Upper lobe of left lung (tissue), 6 donors: ENCODE measurements at regions not wholly inside any gene's neighbourhood (a gene's known extent, or its start where the extent isn't known, plus 50 kb on each side); places are given as distances from the start of the nearest gene placed in this dataset.

Experiments used
- ATAC-seq, 2 donors: fragments of 200-7000 bp; cut with Tn5 transposase; one replicate each; pipeline ENCODE4 v1.9.1; 2022; ENCODE audit warnings: mild to moderate bottlenecking in 2 of 2, moderate library complexity in 2 of 2; ENCODE audit not compliant: low FRiP score in 2 of 2
- DNase-seq, 2 donors: peaks; one replicate each; pipeline ENCODE4 v3.0.0-alpha.2; 2019 to 2020
- H3K27ac ChIP-seq, 4 donors: fragments of 200-600 bp; sonication (generic); one replicate each; pipeline ENCODE4 v1.5.1; 2016 to 2019
- H3K27me3 ChIP-seq, 4 donors: fragments of 200-600 bp; sonication (generic); one replicate each; pipeline ENCODE4 v1.5.1; 2017 to 2019
- H3K36me3 ChIP-seq, 4 donors: fragments of 200-600 bp; sonication (generic); one replicate each; pipeline ENCODE4 v1.5.1; 2016 to 2019
- H3K4me1 ChIP-seq, 4 donors: fragments of 200-600 bp; sonication (generic); one replicate each; pipeline ENCODE4 v1.5.1; 2018 to 2019
- H3K4me3 ChIP-seq, 4 donors: fragments of 200-600 bp; sonication (generic); one replicate each; pipeline ENCODE4 v1.5.1; 2017 to 2019; ENCODE audit warnings: mild to moderate bottlenecking in 2 of 4, moderate library complexity in 1 of 4
- H3K9me3 ChIP-seq, 4 donors: fragments of 200-600 bp; sonication (generic); one replicate each; pipeline ENCODE4 v1.5.1; 2018 to 2019
- EP300 ChIP-seq, 4 donors: sonication (generic); formaldehyde crosslinking; IDR thresholded peaks; one replicate each; pipeline ENCODE4 v1.5.1; 2017; ENCODE audit warnings: antibody characterized with exemption in 4 of 4, control low read depth in 2 of 4
- POLR2A ChIP-seq, 4 donors: fragments of 450-650 bp; IDR thresholded peaks; one replicate each; pipeline ENCODE4 v1.5.1; 2016 to 2017; ENCODE audit warnings: antibody characterized with exemption in 4 of 4, mild to moderate bottlenecking in 2 of 4
- POLR2AphosphoS5 ChIP-seq, 2 donors: sonication (generic); formaldehyde crosslinking; IDR thresholded peaks; one replicate each; pipeline ENCODE4 v1.5.1; 2017; ENCODE audit warnings: antibody characterized with exemption in 2 of 2
- whole genome bisulfite sequencing, 2 donors: methylation state at CpG; one replicate each; pipeline ENCODE4 v1.1.5; 2017 to 2018; 5-methylcytosine and 5-hydroxymethylcytosine counted together
- TF ChIP-seq, protein P1 (sequence below), 6 experiments: fragments of 450-650 bp in 4 of 6; fragments of 200-600 bp in 2 of 6; sonication (generic) in 2 of 6; IDR thresholded peaks; one replicate each; pipeline ENCODE4 v1.5.1; 2016 to 2019; ENCODE audit warnings: antibody characterized with exemption in 6 of 6
- donor health status: DM: no; HTN: no; CAD: no; lungs with moderate emphysema.
- donor health status: DM: no; HTN: yes; CAD: no; lungs with severe emphysema.

DNA sequence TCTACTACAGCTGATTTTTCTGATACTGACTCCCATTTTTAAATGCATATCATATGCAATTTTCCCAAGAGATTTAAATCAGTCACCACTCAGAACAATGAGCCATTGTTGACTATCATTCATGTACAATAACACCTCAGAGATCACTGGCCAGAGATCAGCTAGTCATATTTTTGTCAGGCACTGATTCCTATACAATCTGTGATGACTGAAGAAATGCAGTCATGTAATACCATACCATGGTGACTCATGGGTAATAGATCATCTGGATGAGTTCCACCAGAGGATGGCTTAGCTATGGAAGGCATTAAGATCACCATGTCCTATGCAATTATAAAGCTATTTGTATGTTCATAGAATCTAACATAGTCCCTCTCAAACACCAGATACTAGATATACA, 285.7 kb upstream of the DCC start:
- no peak for ATAC-seq

DNA sequence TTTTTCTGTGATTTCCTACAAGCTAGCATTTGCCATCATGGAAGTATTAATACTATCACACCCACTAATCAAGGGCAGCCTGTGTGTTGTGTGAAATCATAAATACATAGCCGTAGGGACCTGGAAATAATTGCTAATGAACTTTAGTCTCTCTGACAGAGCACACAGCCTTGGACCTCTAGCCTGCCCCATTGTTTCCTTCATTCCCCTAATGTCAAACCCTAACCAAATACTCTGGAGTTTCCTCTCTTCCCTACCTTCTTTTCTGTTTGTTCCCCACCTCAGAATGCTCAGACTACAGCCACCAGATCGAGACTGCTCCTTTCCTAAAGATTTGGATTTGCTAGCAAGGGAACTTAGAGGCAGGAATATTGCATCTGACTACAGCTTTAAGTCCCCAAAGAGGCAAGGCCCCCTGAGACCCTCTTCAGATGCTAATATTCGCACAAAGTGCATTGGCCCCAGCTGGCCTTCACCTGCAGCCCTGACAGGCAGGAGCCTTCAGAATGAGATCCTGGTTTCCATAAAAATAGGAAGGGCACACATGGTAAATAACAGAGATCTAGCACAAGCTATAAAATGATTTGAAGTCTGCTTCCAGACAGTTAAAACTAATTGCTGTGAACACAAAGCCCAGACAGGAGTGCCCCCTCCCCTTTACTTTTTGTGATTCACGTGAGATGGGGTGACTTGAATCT, 279.2 kb upstream of the DCC start:
- H3K27me3 ChIP-seq, result no peaks in the 10 kb centered on the region
- 36 to 38% methylated on average over 4 of the region's 4 CpGs for WGBS, 2 donors
- DNase-seq (no peak), ATAC-seq (no peak)
- H3K4me3 ChIP-seq, result no peak overlapping the region
- H3K4me1 ChIP-seq, result no peaks in the 10 kb centered on the region
- H3K36me3 ChIP-seq, result no peaks in the 10 kb centered on the region
- no peak for TF ChIP-seq POLR2A (IDR thresholded peaks at IDR 0.05)
- TF ChIP-seq, protein P1, sequence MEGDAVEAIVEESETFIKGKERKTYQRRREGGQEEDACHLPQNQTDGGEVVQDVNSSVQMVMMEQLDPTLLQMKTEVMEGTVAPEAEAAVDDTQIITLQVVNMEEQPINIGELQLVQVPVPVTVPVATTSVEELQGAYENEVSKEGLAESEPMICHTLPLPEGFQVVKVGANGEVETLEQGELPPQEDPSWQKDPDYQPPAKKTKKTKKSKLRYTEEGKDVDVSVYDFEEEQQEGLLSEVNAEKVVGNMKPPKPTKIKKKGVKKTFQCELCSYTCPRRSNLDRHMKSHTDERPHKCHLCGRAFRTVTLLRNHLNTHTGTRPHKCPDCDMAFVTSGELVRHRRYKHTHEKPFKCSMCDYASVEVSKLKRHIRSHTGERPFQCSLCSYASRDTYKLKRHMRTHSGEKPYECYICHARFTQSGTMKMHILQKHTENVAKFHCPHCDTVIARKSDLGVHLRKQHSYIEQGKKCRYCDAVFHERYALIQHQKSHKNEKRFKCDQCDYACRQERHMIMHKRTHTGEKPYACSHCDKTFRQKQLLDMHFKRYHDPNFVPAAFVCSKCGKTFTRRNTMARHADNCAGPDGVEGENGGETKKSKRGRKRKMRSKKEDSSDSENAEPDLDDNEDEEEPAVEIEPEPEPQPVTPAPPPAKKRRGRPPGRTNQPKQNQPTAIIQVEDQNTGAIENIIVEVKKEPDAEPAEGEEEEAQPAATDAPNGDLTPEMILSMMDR (IDR thresholded peaks at IDR 0.05), result no peak
- no peaks in the 10 kb centered on the region for H3K9me3 ChIP-seq
- no peak overlapping the region for H3K27ac ChIP-seq

More for the DNA sequence above, 285.7 kb upstream of the DCC start:
- Histone ChIP-seq H3K36me3 (no peaks in the 10 kb centered on the region), H3K27ac (no peak overlapping the region), H3K4me3 (no peak overlapping the region), H3K9me3 (no peaks in the 10 kb centered on the region), H3K4me1 (no peaks in the 10 kb centered on the region), H3K27me3 (no peaks in the 10 kb centered on the region)
- DNase-seq, result no peak
- TF ChIP-seq, protein P1 (IDR thresholded peaks at IDR 0.05), result no peak

DNA sequence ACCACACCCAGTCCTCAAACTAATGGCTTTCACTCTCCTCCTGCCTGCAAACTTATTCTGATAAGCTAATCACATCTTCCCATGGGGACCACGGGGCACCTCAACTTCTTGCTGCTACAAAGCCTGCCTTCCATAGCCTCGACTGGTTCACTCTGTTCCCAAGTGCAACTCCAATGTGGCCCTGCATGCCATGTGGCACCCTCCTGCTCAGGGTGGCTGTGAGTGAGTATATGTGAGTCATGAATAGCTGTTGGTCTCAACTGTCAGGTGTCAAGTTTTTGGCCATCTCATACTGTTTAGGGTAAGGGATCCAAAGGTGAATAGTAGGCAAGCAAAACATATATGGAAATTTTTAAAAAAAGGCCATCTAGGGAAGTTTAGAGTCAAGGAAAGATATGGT, 276.1 kb upstream of the DCC start:
- Histone ChIP-seq H3K36me3 (no peaks in the 10 kb centered on the region), H3K27me3 (no peaks in the 10 kb centered on the region), H3K27ac (no peak overlapping the region), H3K4me3 (no peak overlapping the region), H3K9me3 (peaks cover 0 to 7% (median 0%) of the 10 kb centered on the region in 4 donors), H3K4me1 (no peaks in the 10 kb centered on the region)
- no peak for DNase-seq
- TF ChIP-seq, protein P1 (IDR thresholded peaks at IDR 0.05), result no peak
- TF ChIP-seq POLR2A (IDR thresholded peaks at IDR 0.05), result no peak
- no peak for TF ChIP-seq POLR2AphosphoS5 (IDR thresholded peaks at IDR 0.05)
- no peak for ATAC-seq
- 65 to 75% methylated on average over 2 of the region's 2 CpGs for WGBS, 2 donors

DNA sequence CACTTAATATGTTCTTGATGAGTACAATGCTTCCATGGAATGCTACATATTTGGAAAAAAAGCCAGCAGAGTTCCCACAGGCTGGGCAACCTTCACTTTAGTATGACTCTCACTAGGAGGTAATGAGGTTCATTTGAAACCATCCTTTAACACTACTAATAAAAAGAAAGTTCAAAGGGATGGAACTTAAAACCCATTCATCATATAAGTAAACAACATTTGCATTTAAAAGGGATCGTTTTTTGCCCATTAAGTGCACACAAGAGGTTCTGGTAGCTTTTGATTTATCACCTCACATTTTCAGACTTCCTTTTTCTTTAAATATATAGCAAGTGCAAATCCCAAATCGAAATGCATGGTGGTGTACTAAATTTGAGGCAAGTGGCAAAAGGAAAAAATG, 270.8 kb upstream of the DCC start:
- ATAC-seq, result no peak
- TF ChIP-seq POLR2A (IDR thresholded peaks at IDR 0.05) (no peak), POLR2AphosphoS5 (IDR thresholded peaks at IDR 0.05) (no peak), EP300 (IDR thresholded peaks at IDR 0.05) (no peak)
- TF ChIP-seq, protein P1 (IDR thresholded peaks at IDR 0.05), result no peak
- H3K27me3 ChIP-seq, result no peaks in the 10 kb centered on the region
- 29 to 34% methylated on average over 2 of the region's 2 CpGs for WGBS, 2 donors
- H3K27ac ChIP-seq, result no peak overlapping the region
- no peaks in the 10 kb centered on the region for H3K36me3 ChIP-seq
- peaks cover 0 to 7% (median 0%) of the 10 kb centered on the region in 4 donors for H3K9me3 ChIP-seq
- no peak overlapping the region for H3K4me3 ChIP-seq
- no peaks in the 10 kb centered on the region for H3K4me1 ChIP-seq
- no peak for DNase-seq

DNA sequence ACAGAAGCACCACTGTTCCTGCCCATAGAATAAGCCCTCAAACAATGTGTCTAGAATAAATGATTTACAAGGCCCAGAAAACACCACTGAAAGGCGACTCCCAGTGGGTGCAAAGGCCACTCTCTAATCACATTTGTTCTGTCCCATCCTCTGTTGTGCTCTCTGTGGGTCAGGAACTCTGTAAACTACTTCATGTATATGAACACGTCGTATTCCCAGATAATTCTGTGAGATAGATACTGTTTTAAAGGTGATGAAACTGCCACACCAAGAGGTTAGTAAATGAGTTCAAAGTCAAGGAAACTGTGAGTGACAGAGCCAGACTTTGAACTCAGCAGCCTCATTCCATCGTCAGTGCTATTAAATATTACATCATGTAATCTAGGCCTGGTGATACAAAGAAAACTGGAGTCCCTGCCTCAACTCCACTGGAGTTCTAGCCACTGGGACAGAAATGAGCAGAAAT, 269.7 kb upstream of the DCC start:
- no peak for TF ChIP-seq POLR2AphosphoS5 (IDR thresholded peaks at IDR 0.05)
- no peak for TF ChIP-seq POLR2A (IDR thresholded peaks at IDR 0.05)
- no peak for TF ChIP-seq EP300 (IDR thresholded peaks at IDR 0.05)
- TF ChIP-seq, protein P1 (IDR thresholded peaks at IDR 0.05), result no peak
- Histone ChIP-seq H3K27me3 (no peaks in the 10 kb centered on the region), H3K9me3 (peaks cover 0 to 7% (median 0%) of the 10 kb centered on the region in 4 donors), H3K4me1 (no peaks in the 10 kb centered on the region), H3K4me3 (no peak overlapping the region), H3K36me3 (no peaks in the 10 kb centered on the region), H3K27ac (no peak overlapping the region)
- 44 to 56% methylated on average over 4 of the region's 4 CpGs for WGBS, 2 donors
- ATAC-seq (no peak), DNase-seq (no peak)
